RPMI7951 (cell line): ENCODE measurements at regions not wholly inside any gene's neighbourhood (a gene's known extent, or its start where the extent isn't known, plus 50 kb on each side); places are given as distances from the start of the nearest gene placed in this dataset.

Source experiments
- DNase-seq: peaks from one replicate; pipeline ENCODE4 v3.0.0-alpha.2; 2012; ENCODE audit warnings: low read depth

DNA sequence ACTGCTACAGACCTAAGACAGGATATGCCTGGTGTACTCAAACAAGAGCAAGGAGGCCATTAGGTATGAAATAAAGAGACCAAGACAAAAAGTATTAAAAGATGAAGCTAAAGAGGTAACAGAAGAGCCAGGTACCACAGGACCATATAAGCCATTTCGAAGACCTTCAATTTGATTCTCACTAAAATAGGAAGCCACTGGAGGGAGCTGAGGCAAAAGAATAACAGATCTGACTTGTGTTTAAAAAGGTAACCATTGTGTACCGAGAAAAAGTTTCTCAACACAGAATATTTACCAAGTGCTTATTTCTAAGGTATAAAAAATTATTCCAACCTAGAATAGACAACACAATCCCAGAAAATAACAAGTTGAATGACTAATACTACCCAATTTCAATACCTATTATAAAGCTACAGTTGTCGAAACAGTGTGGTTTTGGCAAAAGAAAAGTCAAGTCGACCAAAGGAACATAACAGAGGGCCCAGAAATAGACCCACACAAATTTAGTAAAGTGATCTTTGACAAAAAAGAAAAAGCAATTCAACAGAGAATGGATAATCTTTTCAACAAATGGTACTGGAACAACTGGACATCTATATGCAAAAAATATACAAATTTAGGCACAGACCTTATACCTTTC is 125.3 kb upstream of the DST start:
- no peak for DNase-seq

DNA sequence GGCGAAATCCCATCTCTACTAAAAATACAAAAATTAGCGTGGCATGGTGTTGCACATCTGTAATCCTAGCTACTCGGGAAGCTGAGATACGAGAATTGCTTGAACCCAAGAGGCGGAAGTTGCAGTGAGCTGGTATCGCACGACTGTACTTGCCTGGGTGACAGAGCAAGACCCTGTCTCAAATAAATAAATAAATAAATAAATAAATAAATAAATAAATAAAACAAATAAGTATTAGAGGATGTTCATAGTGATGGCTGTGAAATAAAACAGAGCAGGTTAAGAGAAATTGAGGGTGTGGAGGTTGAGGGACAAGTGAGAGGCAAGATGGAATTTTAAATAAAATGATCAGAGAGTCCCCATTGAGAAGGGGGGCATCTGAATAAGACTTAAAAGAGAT is 124.7 kb upstream of the DST start:
- DNase-seq, result no peak

GRCh38 chr6:56766806-56767178 is 124.1 kb upstream of the DST start:
- DNase-seq, result peak; percentile 89

- DNase-seq, result no peak
Observed at GRCh38 chr6:56766139-56766805, 123.6 kb upstream of the DST start.

DNA sequence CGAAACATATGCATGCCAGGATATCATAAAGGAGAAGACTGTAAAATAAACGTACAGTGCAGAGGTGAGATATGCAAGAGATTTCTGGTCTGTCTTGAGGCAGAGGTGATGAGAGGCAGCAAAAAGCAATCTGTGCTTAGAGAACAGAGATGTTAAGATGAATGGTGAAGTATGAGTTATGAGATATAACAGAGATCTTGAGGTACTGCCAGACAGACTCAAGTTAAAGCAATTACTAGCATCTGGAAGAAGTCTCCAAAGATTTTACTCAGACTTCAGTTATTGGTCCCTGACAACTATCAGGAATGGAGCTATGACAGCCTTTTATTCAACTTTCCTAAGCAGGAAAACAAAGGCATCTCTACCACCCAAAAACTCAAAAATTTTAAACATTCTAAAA is 122.8 kb upstream of the DST start:
- no peak for DNase-seq

- DNase-seq, result peak; percentile 62
Observed at GRCh38 chr6:56764081-56764566, 121.4 kb upstream of the DST start.

DNA sequence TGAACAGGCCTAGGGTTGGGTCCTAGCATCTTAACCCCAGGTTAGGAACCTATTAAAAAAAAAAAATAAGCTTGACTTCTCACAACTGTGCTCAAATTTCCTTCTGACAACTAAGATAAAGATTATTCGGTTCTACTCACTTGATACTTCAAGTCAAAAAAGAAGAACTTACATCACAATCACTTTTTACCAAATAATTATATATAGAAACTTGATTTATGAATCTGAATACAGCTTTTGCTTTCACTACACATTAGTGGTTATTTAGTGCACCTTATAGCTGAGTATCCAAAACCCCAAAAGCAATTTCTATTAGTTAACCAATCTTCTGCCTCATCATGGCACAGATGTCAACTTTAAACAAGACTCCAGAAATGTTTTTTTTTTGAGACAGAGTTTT is 119.0 kb upstream of the DST start:
- no peak for DNase-seq

DNA sequence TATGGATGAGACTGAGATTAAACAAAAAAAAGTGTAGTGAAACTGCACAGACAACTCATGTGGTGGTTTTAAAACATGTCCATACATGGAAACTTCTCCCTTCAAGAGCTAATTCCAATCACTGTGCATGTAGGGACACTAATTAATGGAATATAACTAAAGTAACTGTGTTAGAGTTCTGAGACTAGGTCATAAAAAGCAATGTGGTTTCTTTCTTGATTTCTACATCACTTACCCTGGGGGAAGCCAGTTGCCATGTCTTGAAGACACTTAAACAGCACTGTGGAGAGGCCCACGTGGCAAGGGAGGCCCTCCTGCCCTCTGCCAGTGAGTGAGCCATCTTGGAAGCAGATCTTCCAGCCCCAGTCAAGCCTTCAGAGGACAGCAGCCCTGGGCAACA is 118.2 kb upstream of the DST start:
- DNase-seq, result peak; percentile 71

DNA sequence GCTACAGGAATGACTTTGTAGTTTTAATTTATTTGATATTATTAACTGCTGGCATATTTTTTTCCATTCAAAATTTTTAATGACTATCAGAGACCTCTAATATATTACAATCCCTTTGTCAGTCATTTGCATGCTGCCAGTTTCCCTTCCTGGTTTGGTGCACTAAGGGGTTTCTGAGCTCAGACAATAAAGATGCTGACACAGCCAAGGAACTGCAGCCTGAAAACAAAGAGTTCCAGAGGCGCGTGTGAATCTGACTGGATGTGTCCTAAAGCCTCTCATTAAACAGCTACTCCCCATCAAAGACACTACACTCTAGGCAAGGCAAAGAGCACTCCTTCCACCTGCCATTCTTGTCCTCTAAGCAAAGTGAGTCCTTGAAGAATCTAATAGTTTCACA is 116.8 kb upstream of the DST start:
- no peak for DNase-seq

- no peak for DNase-seq
Observed at GRCh38 chr6:56758553-56758952, 115.9 kb upstream of the DST start.

DNA sequence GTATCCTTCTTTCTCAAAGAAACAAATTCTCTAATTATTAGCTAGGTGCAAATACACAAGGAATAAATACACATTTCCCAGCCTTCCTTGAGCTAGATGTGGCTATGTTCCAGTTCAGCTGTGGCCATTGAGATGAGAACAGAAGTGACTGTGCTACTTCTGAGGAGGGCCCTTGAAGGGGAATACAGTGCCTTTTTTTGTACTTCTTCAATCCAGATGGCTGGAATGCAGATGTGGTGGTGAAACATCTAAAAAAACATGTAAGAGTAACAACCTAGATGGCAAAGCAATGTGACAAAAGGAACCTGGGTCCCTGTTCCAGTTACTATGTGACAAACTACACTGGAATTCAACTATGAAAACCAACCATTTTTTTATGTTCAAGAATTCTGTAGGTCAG is 115.4 kb upstream of the DST start:
- DNase-seq, result peak; percentile 55

- DNase-seq, result peak; percentile 68
Observed at GRCh38 chr6:56757588-56757984, 114.9 kb upstream of the DST start.

GRCh38 chr6:56756791-56757587 is 114.3 kb upstream of the DST start:
- no peak for DNase-seq

- no peak for DNase-seq
Observed at GRCh38 chr6:56756219-56756789, 113.6 kb upstream of the DST start.

DNA sequence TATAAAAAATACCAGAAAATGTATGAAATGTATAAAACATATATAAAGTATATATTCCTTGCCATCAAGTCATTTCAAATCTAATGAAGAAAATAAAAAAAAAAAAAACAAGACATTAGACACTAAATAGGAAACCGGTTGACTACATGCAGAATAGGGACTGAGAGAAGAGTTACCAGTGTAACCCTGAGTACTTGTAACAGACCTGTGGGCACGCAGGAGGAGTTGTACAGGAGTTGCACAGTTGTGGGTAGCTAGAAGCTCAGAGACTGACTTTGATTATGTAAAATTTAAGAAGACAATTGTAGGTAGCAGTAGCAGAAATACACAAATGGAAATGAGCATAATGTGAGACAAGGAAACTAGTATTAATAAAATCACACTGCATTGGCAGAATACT is 112.4 kb upstream of the DST start:
- no peak for DNase-seq

GRCh38 chr6:56753811-56754210 is 111.1 kb upstream of the DST start:
- DNase-seq, result no peak

DNA sequence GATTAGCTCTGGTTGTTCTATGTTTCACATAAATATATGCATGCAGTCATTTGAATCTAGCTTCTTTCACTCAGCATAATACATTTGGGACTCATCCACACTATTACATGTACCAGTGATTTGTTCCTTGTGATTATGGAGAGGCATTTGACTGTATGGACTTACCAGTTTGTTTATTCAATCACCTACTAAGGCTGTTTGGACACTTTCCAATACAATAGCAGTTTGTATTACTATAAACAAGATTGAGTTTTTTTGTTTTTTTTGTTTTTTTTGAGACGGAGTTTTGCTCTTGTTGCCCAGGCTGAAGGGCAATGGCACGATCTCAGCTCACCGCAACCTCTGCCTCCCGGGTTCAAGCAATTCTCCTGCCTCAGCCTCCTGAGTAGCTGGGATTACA is 109.8 kb upstream of the DST start:
- DNase-seq, result no peak

DNA sequence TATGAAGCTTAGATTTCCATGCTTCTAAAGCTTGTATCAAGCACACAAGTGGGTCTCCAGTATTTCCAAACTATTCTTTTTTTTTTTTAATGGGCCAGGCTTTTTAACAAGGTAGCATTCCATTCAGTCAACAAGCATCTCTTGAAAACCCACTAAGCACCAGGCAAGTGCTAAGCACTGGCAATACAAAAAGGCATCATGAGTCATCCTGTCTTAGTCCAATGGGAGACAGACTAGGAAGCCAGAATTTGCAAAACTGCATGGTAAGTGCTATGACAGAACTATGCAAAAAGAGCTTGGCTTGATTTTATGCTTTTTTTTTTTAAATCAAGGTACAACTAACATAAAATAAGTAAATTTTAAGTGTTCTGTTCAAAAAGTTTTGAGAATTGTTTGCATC is 109.3 kb upstream of the DST start:
- peak; percentile 83 for DNase-seq

DNA sequence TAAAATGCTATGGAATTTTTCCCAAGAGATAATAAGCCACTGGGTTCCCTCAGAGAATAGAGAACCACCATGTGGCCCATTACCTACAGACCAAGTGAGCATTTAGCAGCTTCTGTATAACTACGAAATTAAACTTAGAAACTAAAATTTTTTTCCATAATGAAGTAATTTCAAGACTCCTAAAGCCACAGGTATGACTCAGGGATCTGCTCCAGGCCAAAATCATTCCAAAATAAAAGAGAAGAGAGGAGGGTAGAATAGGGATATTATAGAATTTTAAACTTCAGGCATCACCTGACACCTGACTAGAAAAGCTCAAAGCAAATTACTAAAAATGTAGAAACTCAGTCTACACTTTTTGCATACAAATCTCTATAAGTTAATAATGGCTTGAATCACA is 108.9 kb upstream of the DST start:
- DNase-seq, result no peak

DNA sequence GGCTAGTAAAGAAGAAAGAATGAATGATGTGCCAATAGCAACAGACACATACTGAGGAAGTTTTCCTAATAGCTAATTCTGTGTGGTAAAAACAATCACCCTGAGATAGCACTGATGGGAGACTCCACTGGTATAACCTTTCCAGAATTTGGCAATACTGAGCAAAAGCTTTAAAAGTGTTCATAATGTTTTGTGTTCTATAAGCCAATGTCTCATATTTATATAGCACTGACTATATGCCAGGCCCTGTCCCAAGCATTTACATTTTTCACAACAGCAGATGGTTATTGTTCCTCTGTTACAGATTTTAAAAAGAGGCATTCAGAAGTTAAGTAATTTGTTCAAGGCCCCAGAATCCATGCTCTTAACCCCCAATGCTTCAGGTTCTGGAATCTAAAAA is 108.0 kb upstream of the DST start:
- DNase-seq, result no peak

- DNase-seq, result peak; percentile 88
Observed at GRCh38 chr6:56749632-56750151, 107.0 kb upstream of the DST start.

DNA sequence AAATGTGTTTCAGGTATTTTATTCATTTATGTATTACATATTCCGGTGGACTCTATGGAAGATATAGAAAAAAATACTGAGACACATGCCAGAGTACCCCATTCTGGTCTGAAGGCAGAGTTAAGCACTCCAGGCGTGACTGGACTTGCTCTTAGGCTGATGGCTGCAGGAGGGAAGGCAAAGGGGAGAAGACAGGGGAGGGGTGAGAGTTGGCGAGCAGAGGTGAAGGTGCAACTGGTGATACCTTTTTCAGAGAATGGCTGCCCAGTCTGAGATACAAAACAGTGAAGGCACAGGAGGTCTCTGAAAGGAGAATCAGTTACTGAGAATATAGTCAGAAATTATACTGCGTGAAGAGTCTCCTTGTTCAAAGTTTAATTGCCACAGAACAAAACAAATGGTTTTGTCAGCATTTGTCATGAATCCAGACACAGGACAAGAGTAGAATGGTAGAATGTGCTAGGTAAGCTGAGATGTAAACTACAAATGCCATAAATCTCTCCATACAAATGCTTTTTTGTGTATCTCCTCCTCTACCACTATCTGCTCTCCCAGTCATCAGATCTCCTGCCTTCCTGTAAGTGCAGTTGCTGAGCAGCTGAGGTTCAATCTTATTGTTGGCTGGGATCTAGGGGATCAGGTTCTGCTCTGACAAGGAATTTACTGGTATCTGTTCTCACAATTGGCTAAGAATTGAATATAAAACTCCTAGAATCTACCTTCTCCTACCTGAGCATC is 104.2 kb upstream of the DST start:
- no peak for DNase-seq
